ENCODE measurements at regions not wholly inside any gene's neighbourhood (a gene's known extent, or its start where the extent isn't known, plus 50 kb on each side); places are given as distances from the start of the nearest gene placed in this dataset.
A peak's percentile ranks its signal among the peaks of the same experiment; 100 is the strongest.

DNA sequence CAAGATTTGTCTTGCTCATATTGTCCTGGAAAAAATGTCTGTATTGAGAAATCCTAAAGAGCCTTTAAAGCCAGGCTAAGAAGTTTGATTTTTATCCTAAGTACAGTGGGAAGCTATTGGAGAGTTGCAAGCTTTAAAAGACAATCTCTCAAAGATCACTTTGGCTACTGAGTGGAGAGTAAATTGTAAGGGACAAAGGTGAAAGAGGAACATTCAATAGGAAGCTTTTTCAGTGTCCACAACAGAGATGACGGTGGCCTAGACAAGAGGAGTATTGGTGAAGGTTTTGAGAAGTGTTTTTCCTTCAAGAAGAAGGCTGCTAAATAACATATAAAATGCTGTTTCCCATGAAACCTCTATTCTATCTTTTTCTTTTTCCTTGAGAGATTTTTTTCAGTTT, 249.5 kb upstream of the IL12A start:
- peaks cover 5% of the 10 kb centered on the region for H3K4me1 ChIP-seq
- no peak overlapping the region for H3K27ac ChIP-seq
- no peaks in the 10 kb centered on the region for H3K27me3 ChIP-seq (ENCODE audit: low read depth)
- no peaks in the 10 kb centered on the region for H3K36me3 ChIP-seq
- no peak overlapping the region for H3K4me3 ChIP-seq
- H3K9me3 ChIP-seq: no peaks in the 10 kb centered on the region
- TF ChIP-seq, protein P1, sequence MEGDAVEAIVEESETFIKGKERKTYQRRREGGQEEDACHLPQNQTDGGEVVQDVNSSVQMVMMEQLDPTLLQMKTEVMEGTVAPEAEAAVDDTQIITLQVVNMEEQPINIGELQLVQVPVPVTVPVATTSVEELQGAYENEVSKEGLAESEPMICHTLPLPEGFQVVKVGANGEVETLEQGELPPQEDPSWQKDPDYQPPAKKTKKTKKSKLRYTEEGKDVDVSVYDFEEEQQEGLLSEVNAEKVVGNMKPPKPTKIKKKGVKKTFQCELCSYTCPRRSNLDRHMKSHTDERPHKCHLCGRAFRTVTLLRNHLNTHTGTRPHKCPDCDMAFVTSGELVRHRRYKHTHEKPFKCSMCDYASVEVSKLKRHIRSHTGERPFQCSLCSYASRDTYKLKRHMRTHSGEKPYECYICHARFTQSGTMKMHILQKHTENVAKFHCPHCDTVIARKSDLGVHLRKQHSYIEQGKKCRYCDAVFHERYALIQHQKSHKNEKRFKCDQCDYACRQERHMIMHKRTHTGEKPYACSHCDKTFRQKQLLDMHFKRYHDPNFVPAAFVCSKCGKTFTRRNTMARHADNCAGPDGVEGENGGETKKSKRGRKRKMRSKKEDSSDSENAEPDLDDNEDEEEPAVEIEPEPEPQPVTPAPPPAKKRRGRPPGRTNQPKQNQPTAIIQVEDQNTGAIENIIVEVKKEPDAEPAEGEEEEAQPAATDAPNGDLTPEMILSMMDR (IDR thresholded peaks at IDR 0.05): no peak
- ATAC-seq (no peak), DNase-seq (no peak)
- intact Hi-C loops (cut with DNase I): no loop called here

DNA sequence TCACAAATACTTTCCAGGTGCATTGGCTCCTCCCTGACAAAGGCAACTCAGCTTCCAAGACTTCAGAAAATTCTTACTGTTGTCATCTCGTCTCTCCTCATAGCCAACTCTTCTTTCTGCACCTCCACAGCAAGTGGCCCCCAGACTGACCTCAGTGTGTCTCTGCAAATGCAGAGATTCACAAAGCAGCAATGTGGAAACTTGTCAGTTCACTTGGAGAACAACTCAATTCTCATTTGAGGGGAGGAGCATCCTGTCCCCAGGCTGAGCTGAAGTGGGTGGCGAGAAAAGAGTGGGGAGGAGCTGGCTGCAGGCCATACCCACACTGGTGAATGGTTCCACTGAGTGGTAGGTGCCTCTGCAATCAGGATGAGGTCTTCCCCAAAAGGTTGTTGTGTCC, 248.7 kb upstream of the IL12A start:
- Histone ChIP-seq H3K27me3 (ENCODE audit: low read depth) (no peaks in the 10 kb centered on the region), H3K36me3 (no peaks in the 10 kb centered on the region), H3K4me3 (no peak overlapping the region), H3K9me3 (no peaks in the 10 kb centered on the region), H3K27ac (no peak overlapping the region), H3K4me1 (no peaks in the 10 kb centered on the region)
- DNase-seq (no peak), ATAC-seq (no peak)
- intact Hi-C loops (cut with DNase I): no loop called here
- TF ChIP-seq, protein P1 (IDR thresholded peaks at IDR 0.05): no peak

DNA sequence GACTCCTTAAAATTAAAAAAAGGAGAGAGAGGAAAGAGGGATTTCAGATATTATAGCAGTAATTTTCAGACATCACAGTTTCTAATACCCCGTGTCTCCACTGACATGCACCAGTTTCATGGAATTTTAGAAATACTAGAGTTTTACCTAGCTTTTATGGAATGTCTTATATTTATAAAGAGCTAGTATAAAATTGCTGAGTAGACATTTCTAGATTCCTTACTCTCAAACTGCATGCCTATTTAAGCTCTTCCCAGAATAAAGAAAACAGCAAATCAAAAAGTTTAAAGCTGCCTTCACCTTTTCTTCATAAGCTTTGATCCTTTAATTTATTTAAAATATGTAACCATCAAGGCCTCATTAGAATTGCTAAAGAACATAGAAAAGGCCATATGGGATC, 247.4 kb upstream of the IL12A start:
- ATAC-seq: no peak
- DNase-seq: no peak

DNA sequence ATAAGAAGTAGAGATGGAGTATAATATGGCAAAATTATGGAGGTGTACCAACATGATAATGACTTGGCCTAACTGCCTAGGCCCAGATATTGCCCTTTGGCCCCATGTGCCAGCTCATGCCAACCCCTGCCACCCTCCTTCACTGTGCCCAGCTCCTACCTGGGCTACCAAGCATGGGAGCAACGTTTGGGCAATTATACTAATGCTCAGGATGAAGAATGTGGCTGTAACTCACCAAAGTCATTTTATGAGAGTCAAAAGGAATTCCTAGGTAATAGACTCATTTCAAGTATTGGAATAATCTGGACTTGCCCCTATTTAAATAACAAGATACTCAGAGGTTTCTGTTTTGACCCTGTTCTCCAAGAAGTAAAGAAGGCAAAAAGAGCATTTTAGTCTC, 240.2 kb upstream of the IL12A start:
- DNase-seq (no peak), ATAC-seq (peak in 1 of 2 donors; percentile 29)
- TF ChIP-seq, protein P1 (IDR thresholded peaks at IDR 0.05): no peak
- Histone ChIP-seq H3K27me3 (ENCODE audit: low read depth) (no peaks in the 10 kb centered on the region), H3K4me3 (no peak overlapping the region), H3K9me3 (no peaks in the 10 kb centered on the region), H3K27ac (no peak overlapping the region), H3K4me1 (no peaks in the 10 kb centered on the region), H3K36me3 (no peaks in the 10 kb centered on the region)
- intact Hi-C loops (cut with DNase I): no loop called here

More for the DNA sequence above, 247.4 kb upstream of the IL12A start:
- H3K4me1 ChIP-seq: no peaks in the 10 kb centered on the region
- H3K4me3 ChIP-seq: no peak overlapping the region
- intact Hi-C loops (cut with DNase I): no loop called here
- TF ChIP-seq, protein P1 (IDR thresholded peaks at IDR 0.05): no peak
- H3K9me3 ChIP-seq: no peaks in the 10 kb centered on the region
- no peak overlapping the region for H3K27ac ChIP-seq
- no peaks in the 10 kb centered on the region for H3K27me3 ChIP-seq (ENCODE audit: low read depth)
- no peaks in the 10 kb centered on the region for H3K36me3 ChIP-seq

DNA sequence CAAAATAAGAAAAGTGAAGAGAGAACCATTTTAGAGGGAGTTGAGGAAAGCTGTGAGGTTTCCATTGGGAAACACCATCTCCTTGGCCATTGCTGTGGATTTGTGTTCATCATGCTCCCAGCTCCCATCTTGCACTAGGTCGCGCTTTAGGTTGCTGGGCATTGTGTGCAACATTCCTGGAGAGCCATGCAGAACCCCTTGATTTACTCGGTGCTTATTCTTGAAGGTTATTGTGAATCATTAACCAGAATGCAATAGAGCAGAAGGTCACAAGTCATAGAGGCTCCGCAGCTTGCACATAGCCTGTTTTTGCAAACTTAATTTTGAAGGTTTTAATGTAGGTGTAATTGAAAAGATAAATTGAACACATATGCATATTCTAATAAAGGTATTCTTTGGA, 239.2 kb upstream of the IL12A start:
- H3K27ac ChIP-seq: no peak overlapping the region
- DNase-seq (no peak), ATAC-seq (peak in 1 of 2 donors; percentile 43)
- intact Hi-C loops (cut with DNase I): no loop called here
- H3K9me3 ChIP-seq: no peaks in the 10 kb centered on the region
- no peaks in the 10 kb centered on the region for H3K4me1 ChIP-seq
- no peak overlapping the region for H3K4me3 ChIP-seq
- H3K36me3 ChIP-seq: no peaks in the 10 kb centered on the region
- H3K27me3 ChIP-seq (ENCODE audit: low read depth): no peaks in the 10 kb centered on the region
- TF ChIP-seq, protein P1 (IDR thresholded peaks at IDR 0.05): no peak

DNA sequence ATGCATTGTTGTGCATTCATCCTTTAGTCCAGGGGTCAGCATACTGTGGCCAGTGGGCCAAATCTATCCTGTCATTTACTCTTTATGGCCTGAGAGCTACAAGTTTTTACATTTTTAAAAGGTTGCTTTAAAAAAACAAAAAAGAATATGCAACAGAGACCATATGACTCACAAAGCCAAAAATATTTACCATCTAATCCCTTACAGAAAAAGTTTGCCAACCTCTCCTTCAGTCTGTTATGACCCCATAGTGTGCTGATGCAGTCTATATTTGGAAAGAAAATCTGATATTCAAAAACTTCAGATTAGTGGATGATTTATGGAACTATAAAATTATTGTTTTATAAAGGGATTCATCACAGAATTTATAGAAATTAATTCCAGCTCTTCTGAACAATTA, 237.5 kb upstream of the IL12A start:
- Histone ChIP-seq H3K36me3 (no peaks in the 10 kb centered on the region), H3K27me3 (ENCODE audit: low read depth) (no peaks in the 10 kb centered on the region), H3K4me3 (no peak overlapping the region), H3K9me3 (no peaks in the 10 kb centered on the region), H3K4me1 (no peaks in the 10 kb centered on the region), H3K27ac (no peak overlapping the region)
- intact Hi-C loops (cut with DNase I): no loop called here
- ATAC-seq: no peak
- TF ChIP-seq, protein P1 (IDR thresholded peaks at IDR 0.05): no peak
- no peak for DNase-seq
